ENCODE measurements at regions not wholly inside any gene's neighbourhood (a gene's known extent, or its start where the extent isn't known, plus 50 kb on each side); places are given as distances from the start of the nearest gene placed in this dataset.

DNA sequence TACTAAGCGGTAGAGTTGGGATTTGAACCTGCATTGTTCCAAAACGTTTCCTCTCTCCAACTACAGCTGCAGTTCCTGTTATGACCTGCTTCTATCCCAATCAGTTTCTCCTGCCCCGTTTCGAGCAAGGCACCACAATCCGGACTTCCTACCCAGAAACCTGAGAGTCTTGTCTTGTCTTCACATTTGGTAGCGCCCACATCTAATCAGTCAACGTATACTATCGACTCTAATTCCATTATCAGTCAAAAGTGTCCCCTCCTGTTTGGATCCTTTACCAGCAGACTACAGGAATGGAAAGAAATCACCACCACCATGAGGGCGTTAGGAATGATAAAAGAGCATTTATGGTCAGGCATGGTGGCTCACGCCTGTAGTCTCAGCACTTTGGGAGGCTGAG is 124.6 kb downstream of the AXIN2 start:
- TF ChIP-seq, protein P1, sequence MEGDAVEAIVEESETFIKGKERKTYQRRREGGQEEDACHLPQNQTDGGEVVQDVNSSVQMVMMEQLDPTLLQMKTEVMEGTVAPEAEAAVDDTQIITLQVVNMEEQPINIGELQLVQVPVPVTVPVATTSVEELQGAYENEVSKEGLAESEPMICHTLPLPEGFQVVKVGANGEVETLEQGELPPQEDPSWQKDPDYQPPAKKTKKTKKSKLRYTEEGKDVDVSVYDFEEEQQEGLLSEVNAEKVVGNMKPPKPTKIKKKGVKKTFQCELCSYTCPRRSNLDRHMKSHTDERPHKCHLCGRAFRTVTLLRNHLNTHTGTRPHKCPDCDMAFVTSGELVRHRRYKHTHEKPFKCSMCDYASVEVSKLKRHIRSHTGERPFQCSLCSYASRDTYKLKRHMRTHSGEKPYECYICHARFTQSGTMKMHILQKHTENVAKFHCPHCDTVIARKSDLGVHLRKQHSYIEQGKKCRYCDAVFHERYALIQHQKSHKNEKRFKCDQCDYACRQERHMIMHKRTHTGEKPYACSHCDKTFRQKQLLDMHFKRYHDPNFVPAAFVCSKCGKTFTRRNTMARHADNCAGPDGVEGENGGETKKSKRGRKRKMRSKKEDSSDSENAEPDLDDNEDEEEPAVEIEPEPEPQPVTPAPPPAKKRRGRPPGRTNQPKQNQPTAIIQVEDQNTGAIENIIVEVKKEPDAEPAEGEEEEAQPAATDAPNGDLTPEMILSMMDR (optimal IDR thresholded peaks at IDR 0.05 in 1 of 3, IDR thresholded peaks at IDR 0.05 in 1 of 3, conservative IDR thresholded peaks at IDR 0.05 in 1 of 3; ENCODE audit: extremely low read depth in 1 of 3, insufficient read depth in 2 of 3, low read length in 3 of 3), result no peak
- no peak for TF ChIP-seq EZH2 (IDR thresholded peaks at IDR 0.05; ENCODE audit: low read length)
